Neural crest cell (in vitro differentiated cells): ENCODE measurements at regions not wholly inside any gene's neighbourhood (a gene's known extent, or its start where the extent isn't known, plus 50 kb on each side); places are given as distances from the start of the nearest gene placed in this dataset.

Source experiments
- DNase-seq: peaks from one replicate; pipeline ENCODE4 v3.0.0; 2021; ENCODE audit warnings: low read depth, mixed read lengths, low spot score
- H3K27ac Mint-ChIP-seq: one replicate; pipeline ENCODE4 v1.8.0; 2021; ENCODE audit warnings: mild to moderate bottlenecking, mixed read lengths; ENCODE audit not compliant: unreplicated experiment
- H3K27me3 Mint-ChIP-seq: 2 replicates; pipeline ENCODE4 v1.8.0; 2021; ENCODE audit warnings: low read depth, mild to moderate bottlenecking, mixed read lengths
- H3K36me3 Mint-ChIP-seq: 2 replicates; pipeline ENCODE4 v1.8.0; 2021; ENCODE audit warnings: low read depth, mild to moderate bottlenecking, mixed read lengths
- H3K4me1 Mint-ChIP-seq: 2 replicates; pipeline ENCODE4 v1.8.0; 2021; ENCODE audit warnings: mixed read lengths
- H3K4me3 Mint-ChIP-seq: one replicate; pipeline ENCODE4 v1.8.0; 2021; ENCODE audit warnings: mild to moderate bottlenecking, mixed read lengths
- H3K9me3 Mint-ChIP-seq: 2 replicates; pipeline ENCODE4 v1.8.0; 2021; ENCODE audit warnings: mixed read lengths
- CTCF ChIP-seq: fragments of 200-600 bp; sonication (generic); conservative IDR thresholded peaks from 2 replicates; pipeline ENCODE4 v1.5.0; 2021; ENCODE audit warnings: antibody characterized with exemption, mild to moderate bottlenecking

- H3K27me3 Mint-ChIP-seq, result no peaks in the 10 kb centered on the region
- TF ChIP-seq CTCF, result no peak
- H3K27ac Mint-ChIP-seq, result peak overlapping the region; percentile 45
- no peaks in the 10 kb centered on the region for H3K9me3 Mint-ChIP-seq
- H3K36me3 Mint-ChIP-seq, result no peaks in the 10 kb centered on the region
- H3K4me1 Mint-ChIP-seq, result no peaks in the 10 kb centered on the region
- DNase-seq, result no peak
- no peak overlapping the region for H3K4me3 Mint-ChIP-seq
Measured at GRCh38 chr12:92558806-92559205, 144.0 kb upstream of the PLEKHG7 start.

- Mint-ChIP-seq H3K36me3 (no peaks in the 10 kb centered on the region), H3K9me3 (no peaks in the 10 kb centered on the region), H3K4me1 (no peaks in the 10 kb centered on the region), H3K27ac (peak overlapping the region; percentile 45), H3K27me3 (no peaks in the 10 kb centered on the region), H3K4me3 (no peak overlapping the region)
- TF ChIP-seq CTCF, result no peak
- DNase-seq, result no peak
Measured at GRCh38 chr12:92558215-92558773, 144.5 kb upstream of the PLEKHG7 start.

- no peak for TF ChIP-seq CTCF
- H3K27ac Mint-ChIP-seq, result no peak overlapping the region
- no peak for DNase-seq
- no peak overlapping the region for H3K4me3 Mint-ChIP-seq
- no peaks in the 10 kb centered on the region for H3K27me3 Mint-ChIP-seq
- no peaks in the 10 kb centered on the region for H3K4me1 Mint-ChIP-seq
- no peaks in the 10 kb centered on the region for H3K36me3 Mint-ChIP-seq
- no peaks in the 10 kb centered on the region for H3K9me3 Mint-ChIP-seq
Measured at GRCh38 chr12:92557422-92557724, 145.4 kb upstream of the PLEKHG7 start.

- Mint-ChIP-seq H3K27ac (no peak overlapping the region), H3K9me3 (no peaks in the 10 kb centered on the region), H3K36me3 (no peaks in the 10 kb centered on the region), H3K27me3 (no peaks in the 10 kb centered on the region), H3K4me1 (no peaks in the 10 kb centered on the region), H3K4me3 (no peak overlapping the region)
- DNase-seq, result no peak
- no peak for TF ChIP-seq CTCF
Measured at GRCh38 chr12:92556637-92557421, 146.0 kb upstream of the PLEKHG7 start.

GRCh38 chr12:92556141-92556540 is 146.6 kb upstream of the PLEKHG7 start:
- H3K36me3 Mint-ChIP-seq, result no peaks in the 10 kb centered on the region
- no peak for TF ChIP-seq CTCF
- DNase-seq, result no peak
- no peaks in the 10 kb centered on the region for H3K9me3 Mint-ChIP-seq
- no peaks in the 10 kb centered on the region for H3K27me3 Mint-ChIP-seq
- H3K4me3 Mint-ChIP-seq, result no peak overlapping the region
- H3K4me1 Mint-ChIP-seq, result no peaks in the 10 kb centered on the region
- H3K27ac Mint-ChIP-seq, result no peak overlapping the region
